GM19467 (cell line): ENCODE measurements at regions not wholly inside any gene's neighbourhood (a gene's known extent, or its start where the extent isn't known, plus 50 kb on each side); places are given as distances from the start of the nearest gene placed in this dataset.
A peak's percentile ranks its signal among the peaks of the same experiment; 100 is the strongest.

Experiments
- ATAC-seq: cut with Tn5 transposase; IDR thresholded peaks from one replicate; pipeline ENCODE4 v1.9.1; 2021; ENCODE audit warnings: mild to moderate bottlenecking, moderate library complexity; ENCODE audit not compliant: unreplicated experiment

DNA sequence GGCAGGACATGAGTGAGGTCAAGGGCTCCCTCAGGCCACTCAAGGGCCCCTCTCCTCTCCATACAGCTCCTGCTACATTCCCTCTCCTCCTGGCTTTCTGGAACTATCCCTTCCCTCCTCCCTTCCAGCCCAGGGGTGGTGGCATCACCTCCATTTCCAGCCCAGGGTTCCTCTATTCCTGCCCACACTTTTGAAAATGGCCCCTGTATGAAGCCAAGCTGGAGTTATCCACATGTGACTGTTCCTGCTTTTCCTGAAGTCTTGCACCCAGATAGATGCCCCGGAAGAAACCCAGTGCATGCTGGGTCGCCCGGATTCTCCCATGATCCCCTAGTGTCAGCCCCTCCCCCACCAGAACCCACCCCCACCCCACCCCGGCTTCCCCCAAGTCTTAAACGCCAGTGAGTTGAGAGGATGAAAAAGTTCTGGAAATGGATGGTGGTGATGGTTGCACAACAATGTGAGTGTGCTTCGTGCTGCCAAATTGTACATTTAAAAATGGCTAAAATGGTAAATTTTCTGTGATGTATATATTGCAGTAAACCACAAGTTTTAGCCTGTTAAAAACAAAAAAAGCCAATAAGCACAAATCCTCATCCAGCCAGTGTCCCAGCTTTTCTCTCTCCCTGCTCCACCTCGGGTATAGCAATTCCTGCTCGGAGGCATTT lies 136.9 kb downstream of the SCARB1 start:
- ATAC-seq: no peak

DNA sequence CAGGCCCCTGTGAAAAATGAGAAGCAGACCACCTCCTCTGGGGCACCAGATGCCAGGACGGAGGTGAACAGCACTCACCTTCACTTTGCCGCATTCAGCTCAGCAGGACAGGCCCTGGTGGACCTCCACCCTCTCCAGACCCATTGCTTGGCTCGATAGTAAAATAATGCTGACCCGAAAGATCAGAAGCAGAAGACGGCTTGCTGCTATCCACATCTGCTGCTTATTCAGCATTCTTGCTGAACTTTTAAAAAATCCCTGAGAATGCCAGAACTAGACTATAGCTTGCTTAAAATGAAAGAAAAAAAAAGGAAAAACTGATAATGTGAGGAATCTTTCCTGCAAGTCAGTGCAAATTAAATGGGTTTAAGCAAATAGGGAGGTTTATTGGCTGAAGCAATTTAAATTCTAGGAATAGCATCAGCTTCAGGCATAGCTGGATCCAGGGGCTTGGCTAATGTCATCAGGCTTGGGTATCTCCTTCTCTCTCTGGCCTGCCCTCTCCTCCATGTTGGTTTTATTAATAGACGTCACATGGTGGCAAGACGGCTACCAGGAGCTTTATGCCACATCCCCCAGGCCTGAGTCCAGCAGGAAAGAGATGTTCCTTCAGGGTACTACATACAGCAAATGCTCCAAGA lies 137.9 kb downstream of the SCARB1 start:
- ATAC-seq: no peak

DNA sequence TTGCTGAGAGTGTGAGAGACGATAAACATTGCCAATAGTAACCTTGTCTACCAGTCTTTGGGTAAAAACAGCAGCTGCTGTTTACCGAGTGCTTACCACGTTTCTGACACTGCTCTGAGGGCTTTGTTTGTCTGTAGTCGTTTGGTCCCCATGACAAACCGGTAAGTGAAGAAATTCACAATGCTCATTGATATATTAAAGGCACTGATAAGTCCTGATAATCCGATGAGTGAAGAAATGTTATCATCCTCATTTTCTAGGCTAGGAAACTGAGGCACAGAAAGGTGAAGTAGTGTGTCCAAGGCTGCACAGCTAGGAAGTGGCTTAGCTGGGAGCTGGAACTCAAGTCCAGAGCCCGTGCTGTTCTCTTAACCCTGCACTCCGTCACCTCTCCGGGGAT lies 138.6 kb downstream of the SCARB1 start:
- no peak for ATAC-seq

DNA sequence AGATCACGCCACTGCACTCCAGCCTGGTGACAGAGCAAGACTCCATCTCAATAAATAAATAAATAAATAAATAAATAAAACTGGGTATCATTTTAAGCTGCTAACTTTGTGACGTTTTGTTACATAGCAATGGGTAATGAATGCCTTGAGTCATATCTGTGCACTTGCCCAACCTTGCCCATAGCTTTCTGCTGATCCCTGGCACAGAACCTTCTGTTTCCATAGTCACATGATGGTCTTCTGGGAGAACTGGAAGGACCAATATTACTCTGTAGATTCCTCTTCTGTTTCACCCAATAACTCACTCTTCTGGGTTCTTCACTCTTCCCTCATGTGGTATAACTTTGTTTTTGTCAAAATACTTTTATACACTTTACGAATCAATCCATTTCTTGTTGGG lies 140.8 kb downstream of the SCARB1 start:
- ATAC-seq: no peak

DNA sequence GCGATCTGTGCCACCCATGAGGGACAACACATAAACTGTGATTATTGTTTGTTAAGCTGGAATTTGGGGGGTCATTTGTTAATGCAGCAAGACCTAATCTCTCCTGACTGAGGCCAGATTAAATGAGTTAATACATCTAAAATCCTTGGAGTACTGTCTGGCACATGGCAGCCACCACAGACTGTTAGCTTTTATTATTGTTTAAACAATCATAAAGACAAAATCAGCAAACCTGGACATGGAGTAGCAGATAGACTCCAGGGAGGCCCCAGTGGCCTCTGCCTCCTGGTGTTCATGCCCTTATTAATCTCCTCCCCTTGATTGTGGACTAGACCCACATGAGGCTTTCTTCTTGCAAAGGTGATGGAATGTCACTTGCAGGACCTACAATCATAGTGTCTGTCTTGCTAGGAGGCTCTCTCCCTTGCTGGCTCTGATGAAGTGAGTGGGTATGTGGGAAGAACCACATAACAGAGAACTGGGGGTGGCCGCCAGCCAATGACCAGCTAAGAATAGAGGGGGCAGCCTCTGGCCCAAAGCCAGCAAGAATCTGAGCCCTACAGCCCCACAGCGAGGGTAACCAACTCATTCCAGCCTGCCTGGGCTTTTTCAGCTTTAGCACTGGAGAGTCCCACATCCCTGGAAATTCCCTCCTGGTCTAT lies 142.0 kb downstream of the SCARB1 start:
- no peak for ATAC-seq

DNA sequence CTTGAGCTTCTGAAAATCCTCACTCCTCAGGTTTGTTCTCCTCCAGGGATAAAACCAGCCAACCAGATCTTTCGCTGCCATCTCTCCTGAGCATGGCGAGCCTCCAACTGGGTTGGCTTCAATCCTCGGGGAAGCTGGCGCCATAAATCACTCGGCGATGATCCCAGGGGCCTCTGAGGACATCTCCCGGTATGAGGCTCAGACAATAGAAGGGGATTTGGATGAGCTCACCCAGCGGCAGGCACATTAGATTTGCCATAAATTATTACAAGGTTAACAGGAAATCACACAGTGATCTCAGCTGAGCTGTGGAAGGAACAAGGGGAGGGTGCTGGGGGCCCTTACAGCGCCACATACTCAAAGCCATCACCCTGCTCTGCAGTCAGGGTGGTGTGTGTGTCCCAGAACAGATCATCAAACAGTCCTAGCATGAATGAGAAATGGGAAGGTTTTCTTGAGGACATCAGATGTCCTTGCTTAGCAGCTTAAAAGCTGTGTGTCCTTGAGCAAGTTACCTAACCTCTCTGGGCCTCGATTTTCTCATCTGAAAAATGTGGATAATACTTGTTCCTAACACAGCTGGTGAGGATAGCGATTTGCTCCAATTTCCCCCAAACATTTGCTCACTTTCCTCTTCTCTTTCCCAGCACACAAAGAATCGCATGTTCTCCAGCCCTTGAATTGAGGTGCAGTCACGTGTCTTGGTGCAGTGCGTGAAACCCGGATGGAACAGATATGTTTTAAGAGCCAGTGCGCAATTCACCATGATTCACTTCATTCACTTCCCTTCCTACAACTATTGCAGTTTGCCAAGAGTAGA lies 142.8 kb downstream of the SCARB1 start:
- no peak for ATAC-seq

DNA sequence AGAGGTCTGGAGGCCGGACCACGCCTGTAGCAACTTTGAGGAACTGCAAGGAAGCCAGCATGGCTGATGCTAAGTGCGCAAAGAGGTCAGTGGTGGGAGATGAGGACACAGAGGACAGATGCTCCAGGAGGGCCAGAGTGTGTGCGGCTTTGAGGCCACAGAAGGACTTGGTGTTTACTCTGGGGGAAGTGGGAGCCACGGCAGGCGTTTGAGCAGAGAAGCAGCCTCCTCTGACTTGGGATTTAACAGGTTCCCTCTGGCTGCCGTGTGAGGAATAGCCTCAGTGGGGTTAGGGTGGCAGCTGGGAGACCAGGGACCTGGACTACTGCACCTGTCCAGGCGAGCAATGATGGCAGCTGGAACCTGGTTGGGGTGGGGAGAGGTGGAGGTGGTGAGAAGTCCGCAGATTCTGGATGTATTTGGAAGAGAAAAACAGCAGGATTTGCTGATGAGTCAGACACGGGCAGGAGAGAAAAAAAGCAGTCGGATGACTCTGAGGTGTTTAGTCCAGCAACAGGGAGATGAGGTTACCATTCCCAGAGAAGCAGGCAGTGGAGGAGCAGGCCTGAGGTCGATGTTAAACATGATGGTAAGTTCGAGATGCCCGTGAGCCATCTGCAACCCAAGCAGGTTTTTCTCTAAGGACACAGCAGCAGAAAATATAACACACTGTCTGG lies 143.5 kb downstream of the SCARB1 start:
- ATAC-seq: no peak

DNA sequence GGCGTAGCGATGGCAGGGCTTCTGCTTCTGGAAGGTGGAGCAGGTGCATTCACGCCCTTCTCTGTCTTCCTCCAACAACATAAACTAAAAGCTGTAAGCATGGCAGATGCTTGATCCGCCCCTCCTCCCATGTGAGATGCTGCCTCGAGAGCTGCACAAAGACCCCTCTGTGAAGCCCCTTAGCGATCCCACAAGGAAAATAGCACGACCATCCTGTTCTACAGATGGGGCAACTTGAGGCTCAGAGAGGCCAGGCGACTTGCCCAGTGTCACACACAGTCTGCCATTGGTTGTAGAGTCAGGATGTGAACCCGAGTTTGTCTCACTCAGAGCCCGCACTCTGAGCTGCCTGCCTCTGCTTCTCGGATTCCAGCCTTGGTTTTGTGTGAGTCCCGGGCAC lies 144.4 kb downstream of the SCARB1 start:
- no peak for ATAC-seq

DNA sequence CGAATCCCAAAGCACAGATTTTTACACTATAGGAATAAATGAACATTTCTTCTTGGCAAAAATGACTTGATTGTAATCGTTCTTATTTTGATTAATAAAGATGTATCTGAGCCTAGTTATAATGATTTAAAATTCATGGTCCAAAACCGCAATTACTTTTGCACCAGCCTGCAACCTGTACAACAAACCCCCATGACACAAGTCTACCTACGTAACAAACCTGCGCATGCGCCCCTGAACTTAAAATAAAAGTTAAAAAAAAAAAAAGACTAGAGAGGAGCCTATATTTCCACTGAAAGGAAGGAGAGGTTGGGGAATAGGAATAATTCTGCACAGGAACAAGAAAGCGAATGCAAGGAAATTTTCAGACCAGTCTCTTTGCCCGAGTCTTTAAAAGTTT lies 145.2 kb downstream of the SCARB1 start:
- ATAC-seq: no peak

DNA sequence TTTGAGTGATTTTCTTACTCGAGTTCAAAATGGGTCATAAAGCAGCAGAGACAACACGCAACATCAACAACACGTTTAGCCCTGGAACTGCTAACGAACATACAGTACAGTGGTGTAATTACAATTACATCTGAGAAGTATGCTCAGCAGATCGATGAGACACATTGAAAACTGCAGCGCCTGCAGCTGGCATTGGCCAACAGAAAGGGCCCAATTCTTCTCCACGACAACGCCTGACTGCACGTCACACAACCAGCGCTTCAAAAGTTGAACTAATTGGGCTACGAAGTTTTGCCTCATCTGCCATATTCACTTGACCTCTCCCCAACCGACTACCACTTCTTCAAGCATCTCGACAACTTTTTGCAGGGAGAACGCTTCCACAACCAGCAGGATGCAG lies 145.6 kb downstream of the SCARB1 start:
- ATAC-seq: no peak

DNA sequence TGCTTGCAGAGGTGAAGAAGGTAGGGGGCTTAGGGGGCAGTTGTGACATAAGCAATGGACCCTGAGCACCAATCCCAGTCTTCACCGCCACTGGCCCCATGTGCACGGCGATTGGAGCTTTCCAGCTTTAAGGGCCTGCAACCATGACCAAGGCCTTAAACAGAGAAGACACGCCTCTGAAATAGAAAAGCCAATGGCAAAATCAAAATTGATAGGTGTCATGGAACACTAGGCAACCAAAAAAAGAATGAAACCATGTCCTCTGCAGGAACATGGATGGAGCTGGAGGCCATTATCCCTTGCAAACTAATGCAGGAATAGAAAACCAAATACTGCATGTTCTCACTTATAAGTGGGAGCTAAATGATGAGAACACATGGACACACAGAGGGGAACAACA lies 146.3 kb downstream of the SCARB1 start:
- no peak for ATAC-seq

DNA sequence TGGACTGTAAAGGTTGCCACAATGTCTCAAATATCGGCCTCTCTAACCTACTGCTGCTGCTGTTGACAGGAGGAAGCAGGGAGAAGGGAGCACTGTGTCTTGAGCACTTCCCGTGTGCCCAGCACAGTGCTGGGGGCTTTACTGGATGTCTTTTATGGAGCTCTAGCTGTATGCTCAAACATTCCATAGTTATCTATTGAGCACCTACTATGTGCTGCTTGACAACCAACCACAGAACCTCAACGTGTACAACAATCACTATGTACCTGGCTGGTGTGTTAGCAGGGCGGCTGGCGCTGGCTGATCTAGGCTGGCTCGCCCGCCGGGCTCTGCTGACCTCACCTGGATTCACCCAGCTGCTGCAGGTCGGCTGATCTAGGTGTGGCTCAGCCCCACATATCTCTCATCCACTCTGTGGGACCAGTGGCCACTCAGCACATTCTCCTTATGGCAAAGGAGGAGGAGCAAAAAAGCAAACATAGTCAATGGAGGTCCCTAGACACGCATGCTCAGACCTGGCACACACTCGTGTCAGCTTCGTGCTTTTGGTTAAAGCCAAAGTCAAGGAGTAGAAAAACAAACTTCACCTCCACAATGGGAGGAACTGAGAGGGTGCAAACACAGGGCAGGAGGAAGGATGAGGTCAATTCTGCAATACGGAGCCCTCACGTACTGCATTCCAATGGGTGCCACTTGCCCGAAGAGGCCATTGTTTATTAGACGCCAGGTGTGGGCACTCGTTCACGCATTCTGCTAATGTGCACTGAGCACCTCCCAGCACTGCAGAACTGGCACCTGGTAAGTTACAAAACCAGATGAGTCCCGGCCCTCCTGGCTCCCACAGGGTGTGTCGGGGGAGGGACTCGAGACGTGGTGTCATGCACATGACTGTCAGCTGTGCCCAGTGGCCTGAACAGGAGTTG lies 147.2 kb downstream of the SCARB1 start:
- ATAC-seq: no peak

DNA sequence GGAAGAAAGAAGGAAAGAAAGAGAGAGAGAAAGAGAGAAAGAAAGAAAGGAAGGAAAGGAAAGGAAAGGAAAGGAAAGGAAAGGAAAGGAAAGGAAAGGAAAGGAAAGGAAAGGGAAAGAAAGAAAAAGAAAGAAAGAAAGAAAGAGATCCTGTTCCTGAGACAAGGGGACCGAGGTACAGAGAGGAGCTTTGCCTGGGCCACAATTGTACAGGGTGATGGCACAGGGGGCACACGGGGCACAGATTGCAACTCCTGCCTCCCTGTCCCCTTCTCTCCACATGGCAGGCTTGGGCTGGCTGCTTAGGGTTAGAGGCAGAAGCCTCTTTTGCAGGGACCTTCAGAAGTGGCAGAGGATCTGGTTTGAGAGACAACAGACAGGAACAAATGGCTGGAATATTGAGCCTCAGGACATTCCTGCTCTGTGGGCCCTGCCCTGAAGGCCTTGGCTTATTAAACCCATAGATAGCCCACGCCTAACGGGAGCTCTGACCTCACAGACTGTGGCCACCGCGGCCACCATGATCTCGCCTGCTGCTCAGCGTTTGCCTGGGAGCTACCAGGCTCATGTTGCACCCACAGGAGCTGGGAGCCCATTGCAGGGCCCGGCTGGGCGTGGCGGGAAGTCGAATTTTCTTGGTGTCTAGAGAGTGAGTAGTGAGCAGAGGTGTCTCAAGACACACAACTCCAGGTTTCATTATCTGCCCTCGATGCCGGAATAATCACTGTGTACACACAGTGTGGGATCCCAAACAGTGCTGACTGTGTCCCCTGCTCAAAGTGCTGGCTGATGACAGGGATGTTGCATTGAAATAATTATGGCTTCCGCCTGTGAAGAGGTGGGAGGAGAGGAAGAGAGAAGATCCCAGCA lies 147.9 kb upstream of the NCOR2 start:
- no peak for ATAC-seq

DNA sequence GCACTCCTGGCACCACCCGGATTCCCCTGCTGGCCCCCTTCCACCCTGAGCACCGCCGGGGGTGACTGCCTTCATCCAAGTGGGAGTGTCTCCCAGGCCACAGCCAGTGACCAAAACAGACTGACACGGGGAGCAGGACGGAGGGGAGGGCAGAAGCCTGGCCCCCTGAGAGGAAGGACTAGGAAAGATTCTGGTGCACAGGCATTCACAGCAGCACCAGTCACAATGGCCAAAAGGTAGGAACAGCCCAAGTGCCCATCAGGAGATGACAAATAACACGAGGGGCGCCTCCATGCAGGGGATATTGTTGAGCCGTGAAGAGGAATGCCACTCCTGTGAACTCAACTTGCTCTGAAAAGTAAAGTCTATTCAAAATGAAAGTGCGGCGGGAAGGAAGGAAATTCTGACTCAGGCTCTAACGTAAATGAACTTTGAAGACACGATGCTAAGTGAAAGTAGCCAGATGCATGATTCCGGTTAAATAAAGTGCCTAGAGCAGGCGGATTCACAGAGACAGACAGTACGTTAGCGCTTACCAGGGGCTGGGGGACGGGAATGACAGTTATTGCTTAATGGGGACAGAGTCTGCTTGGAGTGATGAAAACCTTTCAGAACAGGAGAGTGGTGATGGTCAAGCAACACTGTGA lies 146.1 kb upstream of the NCOR2 start:
- ATAC-seq: peak; percentile 67

DNA sequence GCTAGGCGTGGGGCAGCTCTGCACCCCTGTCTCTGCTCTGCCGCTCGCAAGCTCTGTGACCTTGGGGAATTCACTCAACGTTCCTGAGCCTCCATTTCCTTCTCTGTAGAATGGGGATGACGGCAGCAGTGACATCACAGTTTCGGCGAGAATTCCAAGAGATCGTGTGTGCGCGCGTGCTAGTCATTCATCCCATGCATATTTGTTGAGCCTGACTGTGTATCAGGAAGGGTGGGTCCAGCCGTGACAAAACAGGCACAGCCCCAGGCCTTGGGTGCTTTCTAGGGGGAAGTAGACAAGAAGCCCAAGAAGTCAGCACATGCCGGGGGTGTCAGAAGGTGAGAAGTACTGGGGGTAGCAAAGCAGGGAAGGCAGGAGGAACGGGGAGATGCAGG lies 145.6 kb upstream of the NCOR2 start:
- ATAC-seq: no peak

DNA sequence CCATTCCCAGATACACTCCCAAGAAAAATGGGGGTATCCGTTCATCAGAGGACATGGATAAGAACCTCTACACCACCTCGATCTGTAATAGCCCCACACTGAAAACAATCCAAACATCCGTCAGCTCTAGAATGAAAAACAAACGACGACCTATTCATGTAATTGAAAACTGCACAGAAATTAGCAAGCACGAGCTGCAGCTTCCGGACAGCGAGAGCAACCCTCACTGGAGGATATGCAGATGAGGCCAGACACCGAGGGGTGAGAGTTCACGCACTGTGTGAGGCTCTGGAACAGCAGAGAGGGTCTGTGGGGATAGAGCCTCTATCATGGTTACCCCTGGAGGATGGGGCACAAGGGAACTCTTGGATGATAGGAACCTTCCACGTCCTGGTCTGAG lies 143.9 kb upstream of the NCOR2 start:
- ATAC-seq: no peak

DNA sequence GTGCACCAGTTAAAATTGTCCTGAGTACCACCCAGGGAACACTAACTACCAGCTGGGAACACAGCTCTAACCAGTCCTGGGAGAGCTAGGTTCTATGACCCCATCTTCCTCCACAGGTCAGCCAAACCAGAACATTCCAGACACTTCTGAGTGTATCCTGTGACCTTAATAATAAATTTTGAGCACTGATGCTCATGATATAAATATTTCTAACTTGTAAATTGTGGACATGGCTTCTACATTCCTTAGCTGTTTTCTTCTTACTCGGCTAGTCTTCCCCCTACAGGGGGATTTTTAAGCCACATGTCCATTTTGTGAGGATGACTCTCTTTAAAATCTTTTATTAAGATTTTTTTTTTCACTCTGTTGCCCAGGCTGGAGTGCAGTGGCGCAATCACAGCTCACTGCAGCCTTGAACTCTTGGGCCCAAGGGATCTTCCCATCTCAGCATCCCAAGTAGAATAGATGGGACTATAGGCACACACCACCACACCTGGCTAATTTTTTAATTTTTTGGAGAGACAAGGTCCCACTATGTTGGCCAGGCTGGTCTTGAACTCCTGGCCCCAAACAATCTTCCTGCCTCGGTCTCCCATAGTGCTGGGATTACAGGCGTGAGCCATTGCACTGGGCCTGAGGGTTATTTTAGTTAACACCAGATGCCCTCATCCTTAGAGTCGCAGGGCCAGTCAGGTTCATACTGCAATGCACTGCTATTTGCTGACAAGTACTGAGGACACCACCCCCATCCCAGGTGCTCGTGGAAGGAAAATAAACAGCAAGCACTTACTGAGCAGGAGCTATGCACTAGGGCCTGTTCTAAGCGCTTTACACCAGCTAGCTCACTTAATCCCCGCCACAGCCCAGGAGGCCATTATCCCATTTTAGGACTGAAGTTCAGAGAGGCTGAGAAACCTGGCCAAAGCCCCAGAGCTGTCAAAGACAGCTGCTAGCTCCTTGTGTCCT lies 142.6 kb upstream of the NCOR2 start:
- no peak for ATAC-seq
